Small intestine (tissue), 7 donors: ENCODE measurements at regions not wholly inside any gene's neighbourhood (a gene's known extent, or its start where the extent isn't known, plus 50 kb on each side); places are given as distances from the start of the nearest gene placed in this dataset.

ENCODE experiments used
- DNase-seq, 2 donors: peaks; one replicate each; pipeline versions ENCODE4 v3.0.0 to v3.0.0-alpha.2; 2013
- FAIRE-seq: peaks from 2 replicates; lab custom pipeline; 2012; peaks lifted over from hg19 to GRCh38; lab: Jason Lieb, UNC
- H3K27ac ChIP-seq, 3 donors: one replicate each; pipeline ENCODE4 v1.5.1; 2013; ENCODE audit warnings: low read length in 2 of 3, mild to moderate bottlenecking in 2 of 3, control low read depth in 1 of 3, inconsistent platforms in 1 of 3, low read depth in 1 of 3, moderate library complexity in 1 of 3
- H3K27me3 ChIP-seq, 3 donors: one replicate each; pipeline ENCODE4 v1.6.1; 2013; ENCODE audit warnings: low read length in 3 of 3, inconsistent platforms in 1 of 3; ENCODE audit not compliant: control insufficient read depth in 3 of 3, insufficient read depth in 3 of 3
- H3K36me3 ChIP-seq, 3 donors: one replicate each; pipeline ENCODE4 v1.6.1; 2013; ENCODE audit warnings: low read length in 3 of 3, inconsistent platforms in 1 of 3, low read depth in 1 of 3, mild to moderate bottlenecking in 1 of 3, moderate library complexity in 1 of 3; ENCODE audit not compliant: control insufficient read depth in 3 of 3, insufficient read depth in 2 of 3
- H3K4me1 ChIP-seq, 3 donors: one replicate each; pipeline ENCODE4 v1.6.1; 2013; ENCODE audit warnings: low read length in 2 of 3, inconsistent platforms in 1 of 3, low read depth in 1 of 3, mild to moderate bottlenecking in 1 of 3, moderate library complexity in 1 of 3; ENCODE audit not compliant: control insufficient read depth in 3 of 3, insufficient read depth in 2 of 3
- H3K4me3 ChIP-seq, 3 donors: one replicate each; pipeline ENCODE4 v1.5.1; 2013; ENCODE audit warnings: low read length in 3 of 3, control low read depth in 1 of 3, inconsistent platforms in 1 of 3, low read depth in 1 of 3, mild to moderate bottlenecking in 1 of 3, moderate library complexity in 1 of 3
- H3K9me3 ChIP-seq, 2 donors: one replicate each; pipeline ENCODE4 v1.6.1; 2013; ENCODE audit warnings: low read depth in 1 of 2, low read length in 1 of 2; ENCODE audit not compliant: control insufficient read depth in 2 of 2, insufficient read depth in 1 of 2
- WGBS, 3 donors: extraction: QIAGEN DNeasy Blood & Tissue Kit; methylation state at CpG; one replicate each; pipeline ENCODE4 v1.1.7; 2013; 5-methylcytosine and 5-hydroxymethylcytosine counted together
- donor health status: healthy with polysubstance abuse.
- donor health status: control.
- donor health status: control.
- donor health status: Bipolar disorder and iron deficiency.
- donor health status: healthy.

GRCh38 chrX:118878977-118879376, 55.4 kb downstream of the ZCCHC12 start:
- no peak overlapping the region for H3K27ac ChIP-seq
- no peaks in the 10 kb centered on the region for H3K27me3 ChIP-seq
- H3K4me1 ChIP-seq = no peaks in the 10 kb centered on the region
- H3K4me3 ChIP-seq = no peak overlapping the region
- 92 to 98% (median 97%) methylated on average over 18 to 24 of the region's 24 CpGs for WGBS, 3 donors
- no peak for DNase-seq
- H3K36me3 ChIP-seq = no peaks in the 10 kb centered on the region
- H3K9me3 ChIP-seq = no peaks in the 10 kb centered on the region
- no peak for FAIRE-seq

- FAIRE-seq = no peak
These were observed 56.0 kb downstream of the ZCCHC12 start for GRCh38 chrX:118879586-118879985.

GRCh38 chrX:118883994-118884393, 60.4 kb downstream of the ZCCHC12 start:
- no peaks in the 10 kb centered on the region for H3K27me3 ChIP-seq
- no peaks in the 10 kb centered on the region for H3K4me1 ChIP-seq
- no peak overlapping the region for H3K4me3 ChIP-seq
- FAIRE-seq (no peak), DNase-seq (no peak)
- H3K27ac ChIP-seq = no peak overlapping the region
- no peaks in the 10 kb centered on the region for H3K9me3 ChIP-seq
- WGBS, 3 donors = 64 to 87% (median 67%) methylated on average over 7 of the region's 7 CpGs
- no peaks in the 10 kb centered on the region for H3K36me3 ChIP-seq

More at GRCh38 chrX:118879586-118879985, 56.0 kb downstream of the ZCCHC12 start:
- H3K9me3 ChIP-seq = no peaks in the 10 kb centered on the region
- H3K27ac ChIP-seq = no peak overlapping the region
- H3K4me1 ChIP-seq = no peaks in the 10 kb centered on the region
- H3K36me3 ChIP-seq = no peaks in the 10 kb centered on the region
- no peak overlapping the region for H3K4me3 ChIP-seq
- H3K27me3 ChIP-seq = no peaks in the 10 kb centered on the region
- no peak for DNase-seq

- WGBS, 3 donors = 69 to 81% (median 80%) methylated on average over 11 of the region's 11 CpGs
These were observed 61.0 kb downstream of the ZCCHC12 start for GRCh38 chrX:118884552-118885138.

GRCh38 chrX:118893923-118894322, 70.3 kb downstream of the ZCCHC12 start:
- no peaks in the 10 kb centered on the region for H3K36me3 ChIP-seq
- no peaks in the 10 kb centered on the region for H3K4me1 ChIP-seq
- no peak for DNase-seq
- no peak overlapping the region for H3K4me3 ChIP-seq
- H3K9me3 ChIP-seq = peaks cover 0 to 2% of the 10 kb centered on the region in 2 donors
- no peak for FAIRE-seq
- H3K27ac ChIP-seq = no peak overlapping the region
- H3K27me3 ChIP-seq = no peaks in the 10 kb centered on the region

More at GRCh38 chrX:118884552-118885138, 61.0 kb downstream of the ZCCHC12 start:
- H3K9me3 ChIP-seq = no peaks in the 10 kb centered on the region
- DNase-seq (no peak), FAIRE-seq (no peak)
- H3K36me3 ChIP-seq = no peaks in the 10 kb centered on the region
- no peaks in the 10 kb centered on the region for H3K27me3 ChIP-seq
- no peak overlapping the region for H3K27ac ChIP-seq
- no peak overlapping the region for H3K4me3 ChIP-seq
- H3K4me1 ChIP-seq = no peaks in the 10 kb centered on the region

GRCh38 chrX:118901991-118902390, 72.4 kb upstream of the LONRF3 start:
- no peak for DNase-seq
- 85 to 91% (median 87%) methylated on average over 4 of the region's 4 CpGs for WGBS, 3 donors
- FAIRE-seq = no peak
- H3K4me1 ChIP-seq = no peaks in the 10 kb centered on the region
- H3K4me3 ChIP-seq = no peak overlapping the region
- no peak overlapping the region for H3K27ac ChIP-seq
- H3K27me3 ChIP-seq = no peaks in the 10 kb centered on the region
- no peaks in the 10 kb centered on the region for H3K36me3 ChIP-seq
- H3K9me3 ChIP-seq = no peaks in the 10 kb centered on the region

GRCh38 chrX:118904218-118904617, 70.2 kb upstream of the LONRF3 start:
- FAIRE-seq (no peak), DNase-seq (no peak)
- Histone ChIP-seq H3K9me3 (no peaks in the 10 kb centered on the region), H3K36me3 (no peaks in the 10 kb centered on the region), H3K27ac (no peak overlapping the region), H3K4me1 (no peaks in the 10 kb centered on the region), H3K4me3 (no peak overlapping the region), H3K27me3 (no peaks in the 10 kb centered on the region)

GRCh38 chrX:118904664-118905063, 69.8 kb upstream of the LONRF3 start:
- DNase-seq (peak in 1 of 2 donors; percentile 7), FAIRE-seq (no peak)
- Histone ChIP-seq H3K9me3 (no peaks in the 10 kb centered on the region), H3K36me3 (no peaks in the 10 kb centered on the region), H3K27me3 (no peaks in the 10 kb centered on the region), H3K4me1 (no peaks in the 10 kb centered on the region), H3K27ac (no peak overlapping the region), H3K4me3 (no peak overlapping the region)
- WGBS, 3 donors = 15 to 43% (median 29%) methylated on average over 2 of the region's 2 CpGs
